PC-3 (cell line): ENCODE measurements at regions not wholly inside any gene's neighbourhood (a gene's known extent, or its start where the extent isn't known, plus 50 kb on each side); places are given as distances from the start of the nearest gene placed in this dataset.

ENCODE experiments used
- ATAC-seq: fragments of 200-7000 bp; cut with Tn5 transposase; 2 replicates; pipeline ENCODE4 v1.9.1; 2020; ENCODE audit warnings: mild to moderate bottlenecking, moderate library complexity
- BruUV-seq: library from RNA; stranded (reverse); fragments of 400-500 nt; replicated peaks from 2 replicates; lab custom pipeline; 2021; lab: Mats Ljungman, UMichigan
- CTCF ChIA-PET: fragments of 300-600 bp; sonication (Branson Sonifier 250); formaldehyde crosslinking; loops from one replicate; lab custom pipeline; 2022; ENCODE audit warnings: antibody characterized with exemption; lab: Charles Lee
- POLR2A ChIA-PET: fragments of 300-600 bp; sonication (Branson Sonifier 250); formaldehyde crosslinking; loops from one replicate; lab custom pipeline; 2022; ENCODE audit warnings: antibody characterized with exemption; ENCODE audit not compliant: unreplicated experiment; lab: Charles Lee
- DNase-seq: peaks from one replicate; pipeline ENCODE4 v3.0.0-alpha.2; 2015
- H2AFZ ChIP-seq: fragments of 300-600 bp; sonication (generic); 2 replicates; pipeline ENCODE4 v1.6.0; 2016; ENCODE audit warnings: antibody characterized with exemption, low read length
- H3F3A ChIP-seq: fragments of 300-600 bp; sonication (generic); one replicate; pipeline ENCODE4 v1.6.0; 2017; ENCODE audit warnings: antibody characterized with exemption, low read length, control low read depth, mild to moderate bottlenecking; ENCODE audit not compliant: unreplicated experiment
- H3K27ac ChIP-seq: fragments of 300-600 bp; sonication (generic); 2 replicates; pipeline ENCODE4 v1.5.1; 2016; ENCODE audit warnings: mild to moderate bottlenecking, low read length
- H3K27me3 ChIP-seq: fragments of 300-600 bp; sonication (generic); 2 replicates; pipeline ENCODE4 v1.6.1; 2016; ENCODE audit warnings: low read length, mixed read lengths
- H3K36me3 ChIP-seq: fragments of 300-600 bp; sonication (generic); 2 replicates; pipeline ENCODE4 v1.6.1; 2016; ENCODE audit warnings: low read depth, mixed run types, low read length, mixed read lengths
- H3K4me1 ChIP-seq: fragments of 300-600 bp; sonication (generic); 2 replicates; pipeline ENCODE4 v1.5.1; 2016; ENCODE audit warnings: low read length; ENCODE audit not compliant: insufficient read depth
- H3K4me2 ChIP-seq: fragments of 300-600 bp; sonication (generic); 2 replicates; pipeline ENCODE4 v1.6.0; 2016; ENCODE audit warnings: low read length
- H3K4me3 ChIP-seq: fragments of 300-600 bp; sonication (generic); 2 replicates; pipeline ENCODE4 v1.5.1; 2016; ENCODE audit warnings: mild to moderate bottlenecking, low read length, mixed read lengths
- H3K79me2 ChIP-seq: fragments of 300-600 bp; sonication (generic); 2 replicates; pipeline ENCODE4 v1.6.1; 2017; ENCODE audit warnings: low read length, mixed read lengths
- H3K9ac ChIP-seq: fragments of 300-600 bp; sonication (generic); 2 replicates; pipeline ENCODE4 v1.6.0; 2016; ENCODE audit warnings: mild to moderate bottlenecking, low read length
- H3K9me2 ChIP-seq: fragments of 300-600 bp; sonication (generic); replicated peaks from 2 replicates; pipeline ENCODE4 v1.6.1; 2016; ENCODE audit warnings: mixed run types, low read length, mixed read lengths
- H3K9me3 ChIP-seq: fragments of 300-600 bp; sonication (generic); 2 replicates; pipeline ENCODE4 v1.6.1; 2016; ENCODE audit warnings: low read length, mixed read lengths
- H4K20me1 ChIP-seq: fragments of 300-600 bp; sonication (generic); 2 replicates; pipeline ENCODE4 v1.6.1; 2016; ENCODE audit warnings: low read length, mixed read lengths
- EZH2 ChIP-seq: fragments of 300-600 bp; sonication (generic); IDR thresholded peaks from one replicate; pipeline ENCODE4 v1.6.1; 2017; ENCODE audit warnings: antibody characterized with exemption, mild to moderate bottlenecking, low read length; ENCODE audit not compliant: unreplicated experiment
- EZH2phosphoT487 ChIP-seq: fragments of 300-600 bp; sonication (generic); IDR thresholded peaks from 2 replicates; pipeline ENCODE4 v1.6.1; 2018; ENCODE audit warnings: mild to moderate bottlenecking, antibody characterized with exemption, low read length, borderline replicate concordance
- intact Hi-C: fragments of 100-400 bp; cut with micrococcal nuclease; formaldehyde crosslinking; loops from 2 replicates; pipeline ENCODE4 v1.9.0; 2023
- TF ChIP-seq, protein P1 (sequence below): fragments of 300-600 bp; sonication (generic); conservative IDR thresholded peaks from 2 replicates; pipeline ENCODE4 v1.5.1; 2017; ENCODE audit warnings: antibody characterized with exemption, low read depth, mild to moderate bottlenecking, low read length

DNA sequence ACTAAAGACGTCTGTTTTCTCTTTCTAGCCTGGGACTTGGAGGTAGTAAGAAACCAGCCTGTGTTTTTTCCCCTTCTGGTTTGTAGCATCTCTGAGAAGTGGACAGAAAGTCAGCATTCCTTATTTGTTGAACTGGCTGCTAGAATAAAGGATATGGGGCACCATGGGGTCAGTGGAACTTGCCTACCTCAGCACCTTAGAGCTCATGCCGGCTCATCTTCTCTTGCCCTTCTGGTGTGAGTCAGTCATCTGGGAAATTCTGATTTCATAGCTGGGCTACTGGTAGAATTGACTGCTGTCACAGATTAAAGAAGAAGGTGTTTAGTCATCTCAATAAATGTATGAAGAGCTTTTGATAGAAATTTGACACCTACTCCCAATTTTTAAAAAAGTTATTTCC lies 202.7 kb upstream of the TOPAZ1 start:
- Histone ChIP-seq H4K20me1 (no peaks in the 10 kb centered on the region), H3K4me2 (no peak overlapping the region), H2AFZ (no peak overlapping the region), H3K9ac (no peak overlapping the region), H3K27me3 (no peaks in the 10 kb centered on the region), H3K79me2 (no peaks in the 10 kb centered on the region), H3K9me2 (no peaks in the 10 kb centered on the region), H3K27ac (no peak overlapping the region), H3K4me1 (no peaks in the 10 kb centered on the region), H3K4me3 (no peak overlapping the region), H3K9me3 (no peaks in the 10 kb centered on the region), H3K36me3 (no peaks in the 10 kb centered on the region), H3F3A (no peaks in the 10 kb centered on the region)
- no peak; the same call in 1 of the 2 replicates for ATAC-seq
- DNase-seq = peak; percentile 7
- TF ChIP-seq EZH2phosphoT487 (no peak), EZH2 (no peak)
- TF ChIP-seq, protein P1, sequence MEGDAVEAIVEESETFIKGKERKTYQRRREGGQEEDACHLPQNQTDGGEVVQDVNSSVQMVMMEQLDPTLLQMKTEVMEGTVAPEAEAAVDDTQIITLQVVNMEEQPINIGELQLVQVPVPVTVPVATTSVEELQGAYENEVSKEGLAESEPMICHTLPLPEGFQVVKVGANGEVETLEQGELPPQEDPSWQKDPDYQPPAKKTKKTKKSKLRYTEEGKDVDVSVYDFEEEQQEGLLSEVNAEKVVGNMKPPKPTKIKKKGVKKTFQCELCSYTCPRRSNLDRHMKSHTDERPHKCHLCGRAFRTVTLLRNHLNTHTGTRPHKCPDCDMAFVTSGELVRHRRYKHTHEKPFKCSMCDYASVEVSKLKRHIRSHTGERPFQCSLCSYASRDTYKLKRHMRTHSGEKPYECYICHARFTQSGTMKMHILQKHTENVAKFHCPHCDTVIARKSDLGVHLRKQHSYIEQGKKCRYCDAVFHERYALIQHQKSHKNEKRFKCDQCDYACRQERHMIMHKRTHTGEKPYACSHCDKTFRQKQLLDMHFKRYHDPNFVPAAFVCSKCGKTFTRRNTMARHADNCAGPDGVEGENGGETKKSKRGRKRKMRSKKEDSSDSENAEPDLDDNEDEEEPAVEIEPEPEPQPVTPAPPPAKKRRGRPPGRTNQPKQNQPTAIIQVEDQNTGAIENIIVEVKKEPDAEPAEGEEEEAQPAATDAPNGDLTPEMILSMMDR = no peak
- BruUV-seq = no TSS peak
- intact Hi-C loops = no loop called here
- POLR2A ChIA-PET = no interaction called here
- CTCF ChIA-PET = no interaction called here

GRCh38 chr3:44041726-44042125 lies 200.0 kb upstream of the TOPAZ1 start:
- POLR2A ChIA-PET = no interaction called here

GRCh38 chr3:44042772-44043171 lies 198.9 kb upstream of the TOPAZ1 start:
- intact Hi-C loops = no loop called here
- CTCF ChIA-PET = no interaction called here
- H3K9me2 ChIP-seq = no peaks in the 10 kb centered on the region
- H3K79me2 ChIP-seq = no peaks in the 10 kb centered on the region
- H3K36me3 ChIP-seq = no peaks in the 10 kb centered on the region
- no peaks in the 10 kb centered on the region for H3F3A ChIP-seq
- no peak overlapping the region for H2AFZ ChIP-seq
- H3K27me3 ChIP-seq = no peaks in the 10 kb centered on the region
- no TSS peak for BruUV-seq
- H3K9ac ChIP-seq = no peak overlapping the region
- no peak overlapping the region for H3K27ac ChIP-seq
- H3K9me3 ChIP-seq = no peaks in the 10 kb centered on the region
- DNase-seq (no peak), ATAC-seq (no peak)
- TF ChIP-seq EZH2 (no peak), EZH2phosphoT487 (no peak)
- TF ChIP-seq, protein P1 = no peak
- no peak overlapping the region for H3K4me3 ChIP-seq
- no peaks in the 10 kb centered on the region for H3K4me1 ChIP-seq
- POLR2A ChIA-PET = no interaction called here
- no peaks in the 10 kb centered on the region for H4K20me1 ChIP-seq
- no peak overlapping the region for H3K4me2 ChIP-seq

More at GRCh38 chr3:44041726-44042125, 200.0 kb upstream of the TOPAZ1 start:
- H3K79me2 ChIP-seq = no peaks in the 10 kb centered on the region
- no peak overlapping the region for H3K4me3 ChIP-seq
- no TSS peak for BruUV-seq
- H3K4me1 ChIP-seq = no peaks in the 10 kb centered on the region
- H3K4me2 ChIP-seq = no peak overlapping the region
- H4K20me1 ChIP-seq = no peaks in the 10 kb centered on the region
- DNase-seq (no peak), ATAC-seq (no peak)
- H3K27me3 ChIP-seq = no peaks in the 10 kb centered on the region
- no peaks in the 10 kb centered on the region for H3F3A ChIP-seq
- H3K27ac ChIP-seq = no peak overlapping the region
- CTCF ChIA-PET = no interaction called here
- no peak overlapping the region for H3K9ac ChIP-seq
- H2AFZ ChIP-seq = no peak overlapping the region
- H3K9me3 ChIP-seq = no peaks in the 10 kb centered on the region
- intact Hi-C loops = no loop called here
- no peaks in the 10 kb centered on the region for H3K36me3 ChIP-seq
- TF ChIP-seq EZH2phosphoT487 (no peak), EZH2 (no peak)
- TF ChIP-seq, protein P1 = no peak
- H3K9me2 ChIP-seq = no peaks in the 10 kb centered on the region
